ENCODE measurements at regions not wholly inside any gene's neighbourhood (a gene's known extent, or its start where the extent isn't known, plus 50 kb on each side); places are given as distances from the start of the nearest gene placed in this dataset.

DNA sequence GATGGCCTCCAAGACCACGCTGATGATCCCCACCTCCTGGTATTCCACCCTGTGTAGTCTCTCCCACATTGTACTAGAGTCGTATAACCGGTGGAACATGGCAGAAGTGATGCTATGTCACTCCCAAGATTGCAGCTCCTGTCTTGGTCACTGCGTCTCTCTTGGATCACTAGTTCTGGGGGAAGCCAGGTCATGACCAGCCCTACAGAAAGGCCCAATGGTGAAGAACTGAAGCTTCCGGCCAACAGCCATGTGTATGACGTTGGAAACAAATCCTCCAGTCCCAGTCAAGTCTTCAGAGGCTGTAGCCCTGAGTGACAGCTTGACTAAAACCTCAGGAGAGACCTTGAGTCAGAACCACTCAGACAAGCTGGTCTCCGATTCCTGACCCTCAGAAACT is 61.9 kb upstream of the FNDC3B start:
- TF ChIP-seq, protein P1, sequence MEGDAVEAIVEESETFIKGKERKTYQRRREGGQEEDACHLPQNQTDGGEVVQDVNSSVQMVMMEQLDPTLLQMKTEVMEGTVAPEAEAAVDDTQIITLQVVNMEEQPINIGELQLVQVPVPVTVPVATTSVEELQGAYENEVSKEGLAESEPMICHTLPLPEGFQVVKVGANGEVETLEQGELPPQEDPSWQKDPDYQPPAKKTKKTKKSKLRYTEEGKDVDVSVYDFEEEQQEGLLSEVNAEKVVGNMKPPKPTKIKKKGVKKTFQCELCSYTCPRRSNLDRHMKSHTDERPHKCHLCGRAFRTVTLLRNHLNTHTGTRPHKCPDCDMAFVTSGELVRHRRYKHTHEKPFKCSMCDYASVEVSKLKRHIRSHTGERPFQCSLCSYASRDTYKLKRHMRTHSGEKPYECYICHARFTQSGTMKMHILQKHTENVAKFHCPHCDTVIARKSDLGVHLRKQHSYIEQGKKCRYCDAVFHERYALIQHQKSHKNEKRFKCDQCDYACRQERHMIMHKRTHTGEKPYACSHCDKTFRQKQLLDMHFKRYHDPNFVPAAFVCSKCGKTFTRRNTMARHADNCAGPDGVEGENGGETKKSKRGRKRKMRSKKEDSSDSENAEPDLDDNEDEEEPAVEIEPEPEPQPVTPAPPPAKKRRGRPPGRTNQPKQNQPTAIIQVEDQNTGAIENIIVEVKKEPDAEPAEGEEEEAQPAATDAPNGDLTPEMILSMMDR (conservative IDR thresholded peaks at IDR 0.05 in 1 of 2, IDR thresholded peaks at IDR 0.05 in 1 of 2; ENCODE audit: extremely low read depth in 1 of 2, insufficient read depth in 1 of 2, low read depth in 1 of 2, low read length in 2 of 2) = no peak
- no peak for TF ChIP-seq EZH2 (IDR thresholded peaks at IDR 0.05; ENCODE audit: borderline replicate concordance, low read length)
